ENCODE measurements at regions not wholly inside any gene's neighbourhood (a gene's known extent, or its start where the extent isn't known, plus 50 kb on each side); places are given as distances from the start of the nearest gene placed in this dataset.

DNA sequence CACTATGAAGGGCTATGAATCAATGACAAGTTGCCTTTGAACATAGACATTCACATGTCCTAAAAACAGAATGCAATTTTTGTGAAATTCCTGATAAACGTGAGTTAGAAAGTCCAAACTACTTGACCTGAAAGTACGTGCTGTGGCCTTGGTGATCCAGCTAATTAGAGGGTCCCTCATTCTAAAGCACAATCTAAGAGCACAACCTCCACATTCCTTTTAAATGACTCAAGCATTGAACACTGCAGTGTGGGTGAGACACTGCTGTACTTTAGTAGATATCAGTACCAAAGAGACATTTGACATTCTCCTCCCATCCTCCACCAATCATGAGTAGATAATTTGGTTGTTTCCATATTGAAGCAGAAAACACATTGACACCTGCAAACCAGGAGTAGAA is 73.5 kb downstream of the FAM47B start:
- Mint-ChIP-seq H3K4me1 (peaks cover 8% of the 10 kb centered on the region), H3K4me3 (no peak overlapping the region), H3K27me3 (ENCODE audit: low read depth) (no peaks in the 10 kb centered on the region), H3K36me3 (peaks cover 4% of the 10 kb centered on the region; the same call in 1 of the 2 replicates), H3K9me3 (peaks cover 8% of the 10 kb centered on the region), H3K27ac (no peak overlapping the region)
- ATAC-seq, result no peak
- POLR2A ChIA-PET, result no interaction called here
- CTCF ChIA-PET, result no interaction called here
- no peak for DNase-seq (ENCODE audit: low spot score)
- TF ChIP-seq, protein P1, sequence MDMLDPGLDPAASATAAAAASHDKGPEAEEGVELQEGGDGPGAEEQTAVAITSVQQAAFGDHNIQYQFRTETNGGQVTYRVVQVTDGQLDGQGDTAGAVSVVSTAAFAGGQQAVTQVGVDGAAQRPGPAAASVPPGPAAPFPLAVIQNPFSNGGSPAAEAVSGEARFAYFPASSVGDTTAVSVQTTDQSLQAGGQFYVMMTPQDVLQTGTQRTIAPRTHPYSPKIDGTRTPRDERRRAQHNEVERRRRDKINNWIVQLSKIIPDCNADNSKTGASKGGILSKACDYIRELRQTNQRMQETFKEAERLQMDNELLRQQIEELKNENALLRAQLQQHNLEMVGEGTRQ (CRISPR knock-in tag; IDR thresholded peaks at IDR 0.05), result no peak
- TF ChIP-seq SMAD3 (CRISPR knock-in tag; IDR thresholded peaks at IDR 0.05; ENCODE audit: borderline replicate concordance), result no peak
- TF ChIP-seq KAT7 (CRISPR knock-in tag; IDR thresholded peaks at IDR 0.05; ENCODE audit: borderline replicate concordance), result no peak
- no peak for TF ChIP-seq ETV6 (CRISPR knock-in tag; IDR thresholded peaks at IDR 0.05)
- TF ChIP-seq ZNF232 (CRISPR knock-in tag; IDR thresholded peaks at IDR 0.05), result no peak
- TF ChIP-seq TEAD1 (CRISPR knock-in tag; IDR thresholded peaks at IDR 0.05), result no peak
- TF ChIP-seq JUN (CRISPR knock-in tag; IDR thresholded peaks at IDR 0.05), result no peak
- TF ChIP-seq JAZF1 (CRISPR knock-in tag; IDR thresholded peaks at IDR 0.05), result no peak

DNA sequence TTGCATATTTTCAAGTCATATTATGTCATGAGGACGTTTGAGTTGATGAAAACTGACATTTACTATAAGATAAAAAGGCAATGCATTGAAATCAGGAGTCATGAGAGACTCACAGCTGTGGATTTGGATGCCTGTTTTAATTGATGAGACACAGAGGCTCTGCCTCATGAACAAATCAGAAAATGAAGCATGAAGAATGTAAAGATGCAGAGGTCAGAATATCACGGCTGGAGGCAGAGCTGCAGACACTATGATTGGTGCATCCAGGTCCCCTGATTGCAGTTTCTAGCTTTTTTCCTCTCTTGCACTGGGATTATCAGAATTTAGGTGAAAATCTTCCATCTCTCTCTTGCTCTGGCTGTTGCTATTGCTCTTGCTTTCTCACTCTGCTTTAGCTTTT is 74.7 kb downstream of the FAM47B start:
- H3K36me3 Mint-ChIP-seq, result peaks cover 4% of the 10 kb centered on the region; the same call in 1 of the 2 replicates
- POLR2A ChIA-PET, result no interaction called here
- H3K4me3 Mint-ChIP-seq, result no peak overlapping the region
- no peak for ATAC-seq
- CTCF ChIA-PET, result no interaction called here
- H3K27me3 Mint-ChIP-seq (ENCODE audit: low read depth), result no peaks in the 10 kb centered on the region
- peaks cover 12% of the 10 kb centered on the region for H3K4me1 Mint-ChIP-seq
- no peak overlapping the region for H3K27ac Mint-ChIP-seq
- TF ChIP-seq, protein P2, sequence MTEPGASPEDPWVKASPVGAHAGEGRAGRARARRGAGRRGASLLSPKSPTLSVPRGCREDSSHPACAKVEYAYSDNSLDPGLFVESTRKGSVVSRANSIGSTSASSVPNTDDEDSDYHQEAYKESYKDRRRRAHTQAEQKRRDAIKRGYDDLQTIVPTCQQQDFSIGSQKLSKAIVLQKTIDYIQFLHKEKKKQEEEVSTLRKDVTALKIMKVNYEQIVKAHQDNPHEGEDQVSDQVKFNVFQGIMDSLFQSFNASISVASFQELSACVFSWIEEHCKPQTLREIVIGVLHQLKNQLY (CRISPR knock-in tag; IDR thresholded peaks at IDR 0.05), result no peak
- TF ChIP-seq, protein P3, sequence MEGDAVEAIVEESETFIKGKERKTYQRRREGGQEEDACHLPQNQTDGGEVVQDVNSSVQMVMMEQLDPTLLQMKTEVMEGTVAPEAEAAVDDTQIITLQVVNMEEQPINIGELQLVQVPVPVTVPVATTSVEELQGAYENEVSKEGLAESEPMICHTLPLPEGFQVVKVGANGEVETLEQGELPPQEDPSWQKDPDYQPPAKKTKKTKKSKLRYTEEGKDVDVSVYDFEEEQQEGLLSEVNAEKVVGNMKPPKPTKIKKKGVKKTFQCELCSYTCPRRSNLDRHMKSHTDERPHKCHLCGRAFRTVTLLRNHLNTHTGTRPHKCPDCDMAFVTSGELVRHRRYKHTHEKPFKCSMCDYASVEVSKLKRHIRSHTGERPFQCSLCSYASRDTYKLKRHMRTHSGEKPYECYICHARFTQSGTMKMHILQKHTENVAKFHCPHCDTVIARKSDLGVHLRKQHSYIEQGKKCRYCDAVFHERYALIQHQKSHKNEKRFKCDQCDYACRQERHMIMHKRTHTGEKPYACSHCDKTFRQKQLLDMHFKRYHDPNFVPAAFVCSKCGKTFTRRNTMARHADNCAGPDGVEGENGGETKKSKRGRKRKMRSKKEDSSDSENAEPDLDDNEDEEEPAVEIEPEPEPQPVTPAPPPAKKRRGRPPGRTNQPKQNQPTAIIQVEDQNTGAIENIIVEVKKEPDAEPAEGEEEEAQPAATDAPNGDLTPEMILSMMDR (IDR thresholded peaks at IDR 0.05), result no peak
- TF ChIP-seq GRHL2 (CRISPR knock-in tag; IDR thresholded peaks at IDR 0.05; ENCODE audit: insufficient replicate concordance, severe bottlenecking) (no peak), ESRRA (CRISPR knock-in tag; IDR thresholded peaks at IDR 0.05; ENCODE audit: borderline replicate concordance) (no peak)
- no peaks in the 10 kb centered on the region for H3K9me3 Mint-ChIP-seq
- DNase-seq (ENCODE audit: low spot score), result no peak

DNA sequence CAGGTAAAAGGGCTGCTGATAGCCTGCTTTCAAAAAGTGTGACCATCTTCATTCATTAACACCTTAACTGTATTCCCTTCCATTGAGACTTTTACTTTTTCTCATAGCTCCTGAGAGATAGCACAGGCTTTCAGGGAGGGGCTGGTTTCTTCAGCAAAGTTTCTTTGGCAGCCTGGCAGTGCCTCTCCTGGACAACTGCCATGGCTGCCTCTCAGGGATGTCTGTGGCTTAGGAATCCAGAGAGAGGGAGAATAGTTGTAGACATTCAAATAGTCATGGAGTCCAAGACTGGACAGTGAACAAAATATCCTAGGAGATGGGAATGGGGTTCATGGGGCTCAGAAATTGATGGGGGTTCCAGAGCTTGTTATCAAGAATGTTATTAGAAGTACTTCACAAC is 81.1 kb downstream of the FAM47B start:
- Mint-ChIP-seq H3K27ac (no peak overlapping the region), H3K4me1 (peaks cover 14% of the 10 kb centered on the region), H3K27me3 (ENCODE audit: low read depth) (no peaks in the 10 kb centered on the region), H3K4me3 (no peak overlapping the region), H3K36me3 (no peaks in the 10 kb centered on the region), H3K9me3 (no peaks in the 10 kb centered on the region)
- DNase-seq (ENCODE audit: low spot score), result no peak
- ATAC-seq, result no peak
- CTCF ChIA-PET, result no interaction called here
- TF ChIP-seq, protein P4, sequence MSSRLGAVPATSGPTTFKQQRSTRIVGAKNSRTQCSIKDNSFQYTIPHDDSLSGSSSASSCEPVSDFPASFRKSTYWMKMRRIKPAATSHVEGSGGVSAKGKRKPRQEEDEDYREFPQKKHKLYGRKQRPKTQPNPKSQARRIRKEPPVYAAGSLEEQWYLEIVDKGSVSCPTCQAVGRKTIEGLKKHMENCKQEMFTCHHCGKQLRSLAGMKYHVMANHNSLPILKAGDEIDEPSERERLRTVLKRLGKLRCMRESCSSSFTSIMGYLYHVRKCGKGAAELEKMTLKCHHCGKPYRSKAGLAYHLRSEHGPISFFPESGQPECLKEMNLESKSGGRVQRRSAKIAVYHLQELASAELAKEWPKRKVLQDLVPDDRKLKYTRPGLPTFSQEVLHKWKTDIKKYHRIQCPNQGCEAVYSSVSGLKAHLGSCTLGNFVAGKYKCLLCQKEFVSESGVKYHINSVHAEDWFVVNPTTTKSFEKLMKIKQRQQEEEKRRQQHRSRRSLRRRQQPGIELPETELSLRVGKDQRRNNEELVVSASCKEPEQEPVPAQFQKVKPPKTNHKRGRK (CRISPR knock-in tag; IDR thresholded peaks at IDR 0.05; ENCODE audit: borderline replicate concordance), result no peak
- TF ChIP-seq TEAD4 (CRISPR knock-in tag; IDR thresholded peaks at IDR 0.05) (no peak), ZNF396 (CRISPR knock-in tag; IDR thresholded peaks at IDR 0.05; ENCODE audit: borderline replicate concordance) (no peak), FOXK1 (CRISPR knock-in tag; IDR thresholded peaks at IDR 0.05) (no peak), ZNF219 (CRISPR knock-in tag; IDR thresholded peaks at IDR 0.05; ENCODE audit: borderline replicate concordance) (no peak), FOXP1 (CRISPR knock-in tag; IDR thresholded peaks at IDR 0.05; ENCODE audit: borderline replicate concordance) (no peak)
- TF ChIP-seq, protein P5, sequence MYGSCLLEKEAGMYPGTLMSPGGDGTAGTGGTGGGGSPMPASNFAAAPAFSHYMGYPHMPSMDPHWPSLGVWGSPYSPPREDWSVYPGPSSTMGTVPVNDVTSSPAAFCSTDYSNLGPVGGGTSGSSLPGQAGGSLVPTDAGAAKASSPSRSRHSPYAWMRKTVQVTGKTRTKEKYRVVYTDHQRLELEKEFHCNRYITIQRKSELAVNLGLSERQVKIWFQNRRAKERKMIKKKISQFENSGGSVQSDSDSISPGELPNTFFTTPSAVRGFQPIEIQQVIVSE (CRISPR knock-in tag; IDR thresholded peaks at IDR 0.05; ENCODE audit: borderline replicate concordance), result no peak
- POLR2A ChIA-PET, result no interaction called here
